ENCODE measurements at regions not wholly inside any gene's neighbourhood (a gene's known extent, or its start where the extent isn't known, plus 50 kb on each side); places are given as distances from the start of the nearest gene placed in this dataset.

GRCh38 chr16:66304151-66304550 is 62.3 kb upstream of the CDH5 start:
- no peaks in the 10 kb centered on the region for H3K9me3 ChIP-seq (ENCODE audit: control insufficient read depth in 2 of 3, low read length in 3 of 3)
- no peaks in the 10 kb centered on the region for H3K36me3 ChIP-seq (ENCODE audit: control insufficient read depth in 2 of 3, insufficient read depth in 3 of 3, low read length in 3 of 3)
- ATAC-seq (no peak), DNase-seq (peak in 1 of 9 donors; percentile 7)
- no peak overlapping the region for H3K4me3 ChIP-seq (ENCODE audit: low read length)
- H3K36me3 Mint-ChIP-seq = no peaks in the 10 kb centered on the region
- peaks cover 0 to 14% (median 5%) of the 10 kb centered on the region in 5 donors for H3K27me3 Mint-ChIP-seq
- H3K27me3 ChIP-seq (ENCODE audit: control insufficient read depth in 2 of 2, insufficient read depth in 2 of 2, low read length in 2 of 2) = no peaks in the 10 kb centered on the region
- no peaks in the 10 kb centered on the region for H3K4me1 ChIP-seq (ENCODE audit: control insufficient read depth in 2 of 2, insufficient read depth in 2 of 2, low read length in 2 of 2)
- H3K4me3 Mint-ChIP-seq = no peak overlapping the region
- no peak overlapping the region for H3K27ac Mint-ChIP-seq
- ChIA-PET POLR2A (no interaction called here), CTCF (no interaction called here)
- peaks cover 0 to 4% (median 2%) of the 10 kb centered on the region in 11 donors for H3K9me3 Mint-ChIP-seq
- H3K27ac ChIP-seq (ENCODE audit: low read depth, low read length) = no peak overlapping the region
- intact Hi-C loops (cut with micrococcal nuclease) = no loop called here
- H3K4me1 Mint-ChIP-seq = peaks cover 0 to 11% (median 7%) of the 10 kb centered on the region in 7 donors

- H3K27ac Mint-ChIP-seq = peak overlapping the region in 1 of 9 donors; percentile 28
- ATAC-seq (no peak), DNase-seq (peak in 1 of 9 donors; percentile 4)
- H3K4me1 Mint-ChIP-seq = peaks cover 0 to 13% (median 10%) of the 10 kb centered on the region in 7 donors
- intact Hi-C loops (cut with micrococcal nuclease) = no loop called here
- Histone ChIP-seq H3K36me3 (ENCODE audit: control insufficient read depth in 2 of 3, insufficient read depth in 3 of 3, low read length in 3 of 3) (no peaks in the 10 kb centered on the region), H3K27me3 (ENCODE audit: control insufficient read depth in 2 of 2, insufficient read depth in 2 of 2, low read length in 2 of 2) (no peaks in the 10 kb centered on the region), H3K9me3 (ENCODE audit: control insufficient read depth in 2 of 3, low read length in 3 of 3) (no peaks in the 10 kb centered on the region), H3K4me3 (ENCODE audit: low read length) (no peak overlapping the region), H3K27ac (ENCODE audit: low read depth, low read length) (no peak overlapping the region), H3K4me1 (ENCODE audit: control insufficient read depth in 2 of 2, insufficient read depth in 2 of 2, low read length in 2 of 2) (no peaks in the 10 kb centered on the region)
- no peaks in the 10 kb centered on the region for H3K27me3 Mint-ChIP-seq
- peaks cover 0 to 6% (median 3%) of the 10 kb centered on the region in 11 donors for H3K9me3 Mint-ChIP-seq
- POLR2A ChIA-PET = no interaction called here
- H3K4me3 Mint-ChIP-seq = peak overlapping the region in 2 of 10 donors; percentile 14 to 40
- CTCF ChIA-PET = no interaction called here
- no peaks in the 10 kb centered on the region for H3K36me3 Mint-ChIP-seq
Measured at GRCh38 chr16:66300501-66300900, 66.0 kb upstream of the CDH5 start.

GRCh38 chr16:66300037-66300436 is 66.5 kb upstream of the CDH5 start:
- Histone ChIP-seq H3K27ac (ENCODE audit: low read depth, low read length) (no peak overlapping the region), H3K4me1 (ENCODE audit: control insufficient read depth in 2 of 2, insufficient read depth in 2 of 2, low read length in 2 of 2) (no peaks in the 10 kb centered on the region), H3K4me3 (ENCODE audit: low read length) (no peak overlapping the region), H3K27me3 (ENCODE audit: control insufficient read depth in 2 of 2, insufficient read depth in 2 of 2, low read length in 2 of 2) (no peaks in the 10 kb centered on the region), H3K9me3 (ENCODE audit: control insufficient read depth in 2 of 3, low read length in 3 of 3) (no peaks in the 10 kb centered on the region), H3K36me3 (ENCODE audit: control insufficient read depth in 2 of 3, insufficient read depth in 3 of 3, low read length in 3 of 3) (no peaks in the 10 kb centered on the region)
- peaks cover 0 to 13% (median 10%) of the 10 kb centered on the region in 7 donors for H3K4me1 Mint-ChIP-seq
- CTCF ChIA-PET = no interaction called here
- H3K27ac Mint-ChIP-seq = peak overlapping the region in 1 of 9 donors; percentile 28
- H3K4me3 Mint-ChIP-seq = peak overlapping the region in 1 of 10 donors; percentile 14
- H3K27me3 Mint-ChIP-seq = no peaks in the 10 kb centered on the region
- DNase-seq = peak in 1 of 9 donors; percentile 3
- POLR2A ChIA-PET = no interaction called here
- intact Hi-C loops (cut with micrococcal nuclease) = no loop called here
- H3K36me3 Mint-ChIP-seq = no peaks in the 10 kb centered on the region
- H3K9me3 Mint-ChIP-seq = peaks cover 0 to 6% (median 3%) of the 10 kb centered on the region in 11 donors
- ATAC-seq = no peak

DNA sequence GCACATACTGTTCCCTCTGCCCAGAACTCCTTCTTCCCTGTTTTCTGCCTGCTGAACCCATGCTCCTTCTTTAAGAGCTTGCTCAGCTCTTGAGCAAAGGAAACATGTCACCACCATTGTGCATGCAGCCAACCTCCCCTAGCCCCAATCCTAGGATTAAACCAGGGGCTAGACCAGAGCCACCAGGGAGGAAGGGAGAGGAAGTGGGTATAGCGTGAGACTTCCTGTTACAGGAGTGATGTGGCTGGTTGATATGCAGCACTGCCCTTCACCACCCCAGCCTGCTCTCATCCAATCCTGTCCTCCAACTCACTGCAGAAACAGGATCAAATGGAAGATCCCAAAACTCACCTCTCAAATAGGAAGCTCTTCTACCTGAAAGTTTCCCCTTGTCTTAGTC is 67.1 kb upstream of the CDH5 start:
- Histone ChIP-seq H3K27ac (ENCODE audit: low read depth, low read length) (no peak overlapping the region), H3K9me3 (ENCODE audit: control insufficient read depth in 2 of 3, low read length in 3 of 3) (no peaks in the 10 kb centered on the region), H3K27me3 (ENCODE audit: control insufficient read depth in 2 of 2, insufficient read depth in 2 of 2, low read length in 2 of 2) (no peaks in the 10 kb centered on the region), H3K4me1 (ENCODE audit: control insufficient read depth in 2 of 2, insufficient read depth in 2 of 2, low read length in 2 of 2) (no peaks in the 10 kb centered on the region), H3K36me3 (ENCODE audit: control insufficient read depth in 2 of 3, insufficient read depth in 3 of 3, low read length in 3 of 3) (no peaks in the 10 kb centered on the region), H3K4me3 (ENCODE audit: low read length) (no peak overlapping the region)
- H3K4me3 Mint-ChIP-seq = no peak overlapping the region
- no peak overlapping the region for H3K27ac Mint-ChIP-seq
- CTCF ChIA-PET = no interaction called here
- H3K9me3 Mint-ChIP-seq = peaks cover 0 to 6% (median 3%) of the 10 kb centered on the region in 11 donors
- ATAC-seq (no peak), DNase-seq (peak in 1 of 9 donors; percentile 8)
- H3K27me3 Mint-ChIP-seq = no peaks in the 10 kb centered on the region
- no peaks in the 10 kb centered on the region for H3K36me3 Mint-ChIP-seq
- intact Hi-C loops (cut with micrococcal nuclease) = no loop called here
- peaks cover 0 to 13% (median 10%) of the 10 kb centered on the region in 7 donors for H3K4me1 Mint-ChIP-seq
- POLR2A ChIA-PET = no interaction called here

GRCh38 chr16:66298571-66299120 is 67.8 kb upstream of the CDH5 start:
- CTCF ChIA-PET = no interaction called here
- POLR2A ChIA-PET = no interaction called here
- ATAC-seq (no peak), DNase-seq (no peak)
- Histone ChIP-seq H3K36me3 (ENCODE audit: control insufficient read depth in 2 of 3, insufficient read depth in 3 of 3, low read length in 3 of 3) (no peaks in the 10 kb centered on the region), H3K4me3 (ENCODE audit: low read length) (no peak overlapping the region), H3K27me3 (ENCODE audit: control insufficient read depth in 2 of 2, insufficient read depth in 2 of 2, low read length in 2 of 2) (no peaks in the 10 kb centered on the region), H3K27ac (ENCODE audit: low read depth, low read length) (no peak overlapping the region), H3K9me3 (ENCODE audit: control insufficient read depth in 2 of 3, low read length in 3 of 3) (no peaks in the 10 kb centered on the region), H3K4me1 (ENCODE audit: control insufficient read depth in 2 of 2, insufficient read depth in 2 of 2, low read length in 2 of 2) (no peaks in the 10 kb centered on the region)
- Mint-ChIP-seq H3K4me1 (peaks cover 0 to 13% (median 10%) of the 10 kb centered on the region in 7 donors), H3K27me3 (peaks cover 0 to 5% (median 0%) of the 10 kb centered on the region in 5 donors), H3K27ac (no peak overlapping the region), H3K4me3 (no peak overlapping the region), H3K36me3 (no peaks in the 10 kb centered on the region), H3K9me3 (peaks cover 0 to 6% (median 3%) of the 10 kb centered on the region in 11 donors)
- intact Hi-C loops (cut with micrococcal nuclease) = no loop called here

GRCh38 chr16:66298006-66298405 is 68.5 kb upstream of the CDH5 start:
- CTCF ChIA-PET = no interaction called here
- Histone ChIP-seq H3K27me3 (ENCODE audit: control insufficient read depth in 2 of 2, insufficient read depth in 2 of 2, low read length in 2 of 2) (no peaks in the 10 kb centered on the region), H3K4me1 (ENCODE audit: control insufficient read depth in 2 of 2, insufficient read depth in 2 of 2, low read length in 2 of 2) (no peaks in the 10 kb centered on the region), H3K27ac (ENCODE audit: low read depth, low read length) (no peak overlapping the region), H3K36me3 (ENCODE audit: control insufficient read depth in 2 of 3, insufficient read depth in 3 of 3, low read length in 3 of 3) (no peaks in the 10 kb centered on the region), H3K4me3 (ENCODE audit: low read length) (no peak overlapping the region), H3K9me3 (ENCODE audit: control insufficient read depth in 2 of 3, low read length in 3 of 3) (no peaks in the 10 kb centered on the region)
- Mint-ChIP-seq H3K9me3 (peaks cover 0 to 6% (median 3%) of the 10 kb centered on the region in 11 donors), H3K27me3 (peaks cover 0 to 9% (median 5%) of the 10 kb centered on the region in 5 donors), H3K27ac (no peak overlapping the region), H3K4me3 (no peak overlapping the region), H3K36me3 (no peaks in the 10 kb centered on the region), H3K4me1 (peaks cover 0 to 13% (median 10%) of the 10 kb centered on the region in 7 donors)
- ATAC-seq (no peak), DNase-seq (peak in 1 of 9 donors; percentile 3)
- intact Hi-C loops (cut with micrococcal nuclease) = no loop called here
- POLR2A ChIA-PET = no interaction called here

DNA sequence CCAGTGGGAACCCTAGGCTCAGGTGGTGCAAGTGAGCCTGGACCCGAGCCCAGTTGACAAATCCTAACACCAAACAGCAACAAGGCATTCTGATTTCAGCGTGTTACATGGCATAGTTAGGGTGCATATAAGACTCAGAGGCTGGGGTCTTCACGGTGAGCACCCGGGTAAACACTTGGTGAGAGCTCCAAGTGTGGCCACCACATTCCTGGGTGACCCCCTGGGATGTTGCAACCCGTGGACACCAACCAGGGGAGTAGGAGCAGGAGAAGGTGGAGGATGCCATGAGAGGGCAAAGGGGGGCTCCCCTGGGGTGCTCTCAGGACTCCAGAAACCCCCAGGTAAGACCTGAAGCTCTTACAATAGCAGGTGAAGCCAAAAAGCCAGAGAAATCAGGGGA is 69.9 kb upstream of the CDH5 start:
- intact Hi-C loops (cut with micrococcal nuclease) = no loop called here
- Histone ChIP-seq H3K9me3 (ENCODE audit: control insufficient read depth in 2 of 3, low read length in 3 of 3) (no peaks in the 10 kb centered on the region), H3K36me3 (ENCODE audit: control insufficient read depth in 2 of 3, insufficient read depth in 3 of 3, low read length in 3 of 3) (no peaks in the 10 kb centered on the region), H3K27ac (ENCODE audit: low read depth, low read length) (no peak overlapping the region), H3K4me1 (ENCODE audit: control insufficient read depth in 2 of 2, insufficient read depth in 2 of 2, low read length in 2 of 2) (no peaks in the 10 kb centered on the region), H3K4me3 (ENCODE audit: low read length) (no peak overlapping the region), H3K27me3 (ENCODE audit: control insufficient read depth in 2 of 2, insufficient read depth in 2 of 2, low read length in 2 of 2) (no peaks in the 10 kb centered on the region)
- Mint-ChIP-seq H3K27me3 (peaks cover 0 to 19% (median 14%) of the 10 kb centered on the region in 5 donors), H3K4me3 (no peak overlapping the region), H3K9me3 (peaks cover 0 to 6% (median 2%) of the 10 kb centered on the region in 11 donors), H3K4me1 (peaks cover 0 to 13% (median 10%) of the 10 kb centered on the region in 7 donors), H3K36me3 (no peaks in the 10 kb centered on the region), H3K27ac (no peak overlapping the region)
- CTCF ChIA-PET = no interaction called here
- POLR2A ChIA-PET = no interaction called here
- ATAC-seq (no peak), DNase-seq (peak in 1 of 9 donors; percentile 10)

All from naive thymus-derived CD4-positive, alpha-beta T cell (primary cell).